ENCODE measurements at regions not wholly inside any gene's neighbourhood (a gene's known extent, or its start where the extent isn't known, plus 50 kb on each side); places are given as distances from the start of the nearest gene placed in this dataset.

- no peak for TF ChIP-seq CTCF (IDR thresholded peaks at IDR 0.05)
- TF ChIP-seq RAD21 (conservative IDR thresholded peaks at IDR 0.05 in 1 of 2, IDR thresholded peaks at IDR 0.05 in 1 of 2): no peak
- TF ChIP-seq MYC (IDR thresholded peaks at IDR 0.05; ENCODE audit: borderline replicate concordance, low read length): no peak
- no peak for TF ChIP-seq REST (IDR thresholded peaks at IDR 0.05)
- TF ChIP-seq JUN (IDR thresholded peaks at IDR 0.05): no peak
Observed at GRCh38 chr5:71977311-71977710, 130.0 kb upstream of the MAP1B start.

Measured in A549 (cell line).